ENCODE measurements at regions not wholly inside any gene's neighbourhood (a gene's known extent, or its start where the extent isn't known, plus 50 kb on each side); places are given as distances from the start of the nearest gene placed in this dataset.

DNA sequence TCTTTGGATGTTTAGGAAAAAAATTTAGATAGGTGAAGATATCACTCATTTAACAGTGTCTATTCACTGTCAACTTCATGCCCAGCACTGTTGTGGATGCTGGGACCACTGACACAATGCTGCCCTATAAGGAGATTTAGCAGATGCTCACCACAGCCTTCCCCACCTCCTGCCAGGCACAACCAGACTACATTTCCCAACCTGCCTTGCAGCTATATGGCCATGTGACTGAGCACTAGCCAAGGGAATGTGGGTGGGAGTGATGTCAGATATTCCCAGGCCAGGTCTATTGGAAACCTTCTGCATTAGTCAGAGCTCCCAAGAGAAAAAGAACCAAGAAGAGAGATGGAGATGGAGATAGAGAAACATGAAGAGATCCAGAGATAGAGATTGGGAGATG lies 302.6 kb upstream of the TAS2R1 start:
- intact Hi-C loops (cut with DNase I) = no loop called here
- no peak for DNase-seq

DNA sequence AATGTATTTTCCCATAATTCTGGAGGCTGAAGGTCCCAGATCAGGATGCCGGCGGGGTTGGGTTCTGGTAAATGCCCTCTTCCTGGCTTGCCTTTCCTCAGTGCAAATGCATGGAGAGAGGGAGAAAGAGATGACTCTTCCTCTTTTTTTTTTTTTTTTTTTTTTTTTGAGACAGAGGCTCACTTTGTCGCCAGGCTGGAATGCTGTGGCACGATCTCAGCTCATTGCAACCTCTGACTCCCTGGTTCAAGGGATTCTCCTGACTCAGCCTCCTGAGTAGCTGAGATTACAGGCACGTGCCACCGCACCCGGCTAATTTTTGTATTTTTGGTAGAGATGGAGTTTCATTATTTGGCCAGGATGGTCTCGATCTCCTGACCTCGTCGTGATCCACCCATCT lies 300.0 kb upstream of the TAS2R1 start:
- DNase-seq = no peak
- intact Hi-C loops (cut with DNase I) = no loop called here

GRCh38 chr5:9928326-9928725 lies 298.2 kb upstream of the TAS2R1 start:
- intact Hi-C loops (cut with DNase I) = no loop called here
- no peak for DNase-seq

DNA sequence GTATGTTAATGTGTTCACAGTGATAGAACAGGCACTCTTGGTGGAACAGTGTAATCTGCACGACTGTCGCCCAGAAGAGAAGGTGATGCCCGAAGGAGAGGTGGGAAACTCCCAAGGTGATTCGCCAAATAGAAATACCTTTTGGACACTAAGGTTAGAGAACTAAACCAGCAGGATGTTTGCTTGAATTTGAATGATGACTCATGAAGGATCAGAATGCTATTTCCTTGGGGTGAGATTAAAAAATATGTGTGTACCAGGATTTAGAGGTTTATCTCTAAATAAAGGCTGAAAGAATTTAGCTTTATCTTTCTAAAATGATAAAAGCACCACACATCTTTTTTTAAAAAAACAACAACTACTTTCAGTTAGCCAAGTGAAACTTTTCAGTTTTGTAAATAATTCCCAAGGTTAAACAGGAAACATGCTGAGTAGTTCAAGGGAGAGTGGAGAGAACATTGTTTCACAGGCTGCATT lies 297.4 kb upstream of the TAS2R1 start:
- DNase-seq = no peak
- intact Hi-C loops (cut with DNase I) = no loop called here

DNA sequence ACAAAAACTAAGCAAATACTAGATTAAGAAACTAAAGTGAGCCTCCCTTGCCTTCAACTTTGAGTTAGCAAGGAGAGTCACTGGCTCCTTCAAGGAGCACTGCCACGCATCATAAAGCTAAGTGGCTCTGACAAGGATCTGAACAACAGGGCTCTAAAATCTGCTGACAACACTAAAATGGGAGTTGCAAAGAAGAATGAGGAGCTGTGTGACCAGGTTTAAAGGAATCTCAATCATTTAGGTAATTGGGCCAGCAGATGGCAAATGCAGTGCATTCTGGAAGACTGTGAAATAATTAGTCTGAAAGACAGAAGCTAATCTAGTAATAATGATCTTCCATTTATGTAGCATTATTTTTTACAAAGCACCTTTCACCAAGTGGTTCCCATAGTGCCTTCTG lies 297.0 kb upstream of the TAS2R1 start:
- intact Hi-C loops (cut with DNase I) = no loop called here
- no peak for DNase-seq

DNA sequence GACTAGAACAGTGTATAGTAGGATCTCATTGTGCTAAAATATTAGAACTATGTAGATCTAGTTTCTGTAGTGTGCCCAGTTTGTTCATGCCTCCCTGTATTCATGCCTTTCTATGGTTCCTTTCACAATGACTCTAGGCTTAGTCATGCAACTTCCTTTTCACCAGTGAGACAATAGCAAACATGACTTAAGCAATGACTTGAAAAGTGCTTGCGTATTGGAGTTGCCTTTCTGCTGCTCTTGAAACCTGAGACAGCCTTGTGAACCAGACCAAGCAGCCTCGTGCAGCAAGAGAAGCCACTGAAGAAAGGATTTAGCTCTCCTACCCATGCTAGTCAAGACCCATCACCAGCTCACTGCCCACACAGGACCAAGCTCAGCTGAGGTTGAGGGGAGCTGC lies 294.5 kb upstream of the TAS2R1 start:
- intact Hi-C loops (cut with DNase I) = no loop called here
- no peak for DNase-seq

- no peak for DNase-seq
- intact Hi-C loops (cut with DNase I) = no loop called here
Observed at GRCh38 chr5:9922719-9923118, 292.6 kb upstream of the TAS2R1 start.

GRCh38 chr5:9920697-9921096 lies 290.5 kb upstream of the TAS2R1 start:
- intact Hi-C loops (cut with DNase I) = no loop called here
- peak in 1 of 10 donors; percentile 2 for DNase-seq

DNA sequence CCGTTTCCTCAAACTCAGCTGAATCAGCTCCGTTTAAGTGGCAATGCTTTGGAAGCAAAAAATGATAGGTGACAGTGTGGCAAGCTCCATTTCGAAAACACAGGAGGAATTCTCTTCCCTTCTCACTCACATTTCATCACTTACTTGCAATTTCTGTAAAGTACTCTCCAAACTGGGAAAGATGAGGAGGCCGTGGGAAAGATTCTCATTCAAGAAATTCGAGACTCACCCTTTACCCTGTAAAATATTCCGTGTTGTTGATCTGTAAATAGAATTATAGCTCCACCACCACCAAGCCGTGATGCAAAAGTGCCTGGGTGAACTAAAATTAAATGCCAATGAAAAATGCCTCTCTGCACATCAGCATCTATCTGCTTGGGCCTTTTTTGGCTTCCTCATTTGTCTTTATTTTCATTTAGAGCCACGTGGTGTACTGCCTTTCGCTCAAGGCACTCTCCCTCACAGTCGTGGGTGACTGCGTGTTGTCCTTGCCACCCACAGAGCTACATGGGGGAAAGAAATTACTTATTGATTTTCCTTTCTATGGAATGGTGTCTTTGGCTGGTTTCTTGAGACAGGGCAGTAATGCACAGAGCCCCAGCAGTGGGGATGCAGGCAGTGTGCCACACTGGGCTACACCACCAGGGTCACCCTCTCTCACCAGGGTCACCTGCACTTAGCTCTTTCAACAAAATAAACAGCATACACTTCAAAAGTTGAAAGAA lies 289.3 kb upstream of the TAS2R1 start:
- DNase-seq = peak in 1 of 10 donors; percentile 28
- intact Hi-C loops (cut with DNase I) = no loop called here

DNA sequence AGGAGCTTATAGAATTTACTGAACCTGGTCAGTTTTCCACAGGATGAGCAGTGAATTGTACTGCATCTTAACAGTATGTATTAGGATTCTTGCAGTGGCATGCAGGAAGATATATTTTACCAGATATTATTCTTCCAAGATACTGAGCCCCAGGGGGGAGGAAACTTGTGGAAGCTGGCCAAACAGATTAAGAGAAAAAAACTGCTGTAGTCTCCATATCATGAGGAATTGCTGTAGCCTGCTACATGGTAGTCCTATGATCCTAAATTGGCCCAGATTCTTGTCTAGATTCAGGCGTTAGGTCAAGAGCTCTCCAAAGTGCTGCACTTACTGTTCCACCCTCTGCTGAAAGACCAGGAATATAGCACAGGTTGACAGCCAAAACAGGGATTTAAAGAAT lies 275.5 kb upstream of the TAS2R1 start:
- DNase-seq = no peak
- intact Hi-C loops (cut with DNase I) = no loop called here

DNA sequence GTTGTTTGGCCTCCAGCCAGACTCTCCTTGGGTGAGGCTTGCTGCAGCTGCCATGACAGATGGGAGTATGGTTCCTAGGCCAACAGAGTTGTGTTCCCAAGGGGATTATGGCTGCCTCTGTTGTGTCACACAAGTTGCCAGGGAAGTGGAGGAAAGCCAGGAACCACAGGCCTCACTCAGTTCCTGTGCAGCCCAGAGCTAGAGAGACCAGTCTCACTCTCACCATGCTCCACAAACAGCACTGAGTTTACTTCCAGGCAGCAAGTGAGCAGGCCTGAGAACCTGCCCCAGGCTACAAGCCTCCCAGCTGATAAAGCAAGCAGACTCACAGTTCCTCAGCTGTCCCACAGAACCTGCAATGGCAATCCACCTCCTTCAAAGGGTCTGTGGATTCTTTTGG lies 273.6 kb upstream of the TAS2R1 start:
- intact Hi-C loops (cut with DNase I) = no loop called here
- no peak for DNase-seq

DNA sequence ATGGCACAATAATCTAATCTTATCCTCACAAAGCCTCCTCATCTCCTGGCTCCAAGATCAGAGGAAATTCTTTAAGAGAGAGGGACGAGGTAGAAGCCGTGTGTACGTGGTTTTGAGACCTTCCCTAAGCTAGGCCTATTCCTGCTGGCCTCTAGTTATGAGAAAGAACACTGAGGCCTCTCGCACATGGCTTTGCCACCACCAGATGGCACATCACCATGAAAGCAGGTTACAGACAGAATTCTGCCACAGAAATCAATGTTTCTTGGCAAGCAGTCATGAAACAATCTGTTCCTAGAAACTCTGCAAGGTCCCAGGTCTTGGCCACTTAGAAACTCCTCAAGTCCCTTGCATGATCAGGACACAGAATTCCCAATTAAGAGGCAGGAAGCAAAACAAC lies 268.2 kb upstream of the TAS2R1 start:
- peak in 3 of 10 donors; percentile 21 to 44 (median 34) for DNase-seq
- intact Hi-C loops (cut with DNase I) = loop anchor here (5.0 kb wide), 1 partner anchor 249 kb away; no protein-coding TSS in a partner anchor

DNA sequence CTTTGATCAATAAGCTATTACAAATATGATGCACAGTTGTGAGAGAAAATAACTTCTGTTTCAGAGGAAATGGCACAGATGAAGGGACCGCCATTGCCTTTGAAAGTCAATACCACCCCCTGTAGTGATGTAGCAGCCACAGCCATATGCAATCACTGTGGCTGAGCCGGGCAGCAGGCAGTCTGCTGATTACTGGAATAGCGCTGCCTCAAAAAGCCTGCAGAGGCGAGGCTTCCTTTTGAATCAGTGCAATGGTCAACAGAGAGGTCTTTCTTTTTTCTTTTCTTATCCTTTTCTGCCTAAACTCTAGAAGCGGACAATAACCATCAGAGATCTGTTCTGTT lies 265.1 kb upstream of the TAS2R1 start:
- intact Hi-C loops (cut with DNase I) = loop anchor here (5.0 kb wide), 1 partner anchor 252 kb away; no protein-coding TSS in a partner anchor

DNA sequence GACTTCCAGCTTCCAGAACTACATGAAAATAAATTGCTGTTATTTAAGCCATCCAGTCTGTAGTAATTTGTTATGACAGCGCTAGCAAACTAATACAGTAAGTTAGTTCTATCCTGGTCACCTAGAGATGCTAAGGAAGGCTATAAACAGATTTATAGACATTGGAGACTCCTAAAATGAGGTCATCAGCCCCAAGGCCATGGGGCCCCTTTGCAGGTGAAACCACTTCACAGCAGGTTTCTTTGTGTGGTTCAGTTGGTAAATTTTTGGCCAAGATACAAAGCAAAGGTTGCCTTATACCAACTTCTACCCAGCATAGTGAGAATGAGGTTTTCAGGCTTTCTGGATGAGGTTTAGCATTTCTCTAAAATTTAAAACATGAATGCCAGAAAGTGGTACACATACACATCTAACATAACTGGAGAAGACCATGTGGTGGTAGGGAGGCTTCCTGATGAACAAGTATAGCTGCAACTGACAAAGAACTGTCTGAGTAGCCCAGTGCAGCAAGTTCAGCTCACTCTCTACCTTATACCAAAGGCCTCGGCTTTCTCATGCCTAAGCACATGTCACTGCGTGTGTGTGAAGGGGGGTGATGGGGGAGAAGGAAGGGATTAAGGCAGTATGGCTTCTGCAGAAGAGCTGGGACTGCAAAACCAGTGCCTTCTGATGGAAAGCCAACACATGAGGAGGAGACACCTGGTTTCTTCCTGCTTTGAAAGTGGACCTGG lies 264.6 kb upstream of the TAS2R1 start:
- DNase-seq = no peak
- intact Hi-C loops (cut with DNase I) = loop anchor here (5.0 kb wide), 1 partner anchor 253 kb away; no protein-coding TSS in a partner anchor

More for the DNA sequence above, 265.1 kb upstream of the TAS2R1 start:
- DNase-seq = no peak

GRCh38 chr5:9892696-9893095 lies 262.5 kb upstream of the TAS2R1 start:
- no peak for DNase-seq
- intact Hi-C loops (cut with DNase I) = no loop called here

- DNase-seq = no peak
- intact Hi-C loops (cut with DNase I) = no loop called here
Observed at GRCh38 chr5:9889511-9889910, 259.4 kb upstream of the TAS2R1 start.

- intact Hi-C loops (cut with DNase I) = no loop called here
- peak in 1 of 10 donors; percentile 24 for DNase-seq
Observed at GRCh38 chr5:9888501-9888901, 258.4 kb upstream of the TAS2R1 start.

GRCh38 chr5:9885164-9885563 lies 255.0 kb upstream of the TAS2R1 start:
- intact Hi-C loops (cut with DNase I) = no loop called here
- no peak for DNase-seq

- intact Hi-C loops (cut with DNase I) = no loop called here
- DNase-seq = no peak
Observed at GRCh38 chr5:9878206-9878605, 248.1 kb upstream of the TAS2R1 start.

DNA sequence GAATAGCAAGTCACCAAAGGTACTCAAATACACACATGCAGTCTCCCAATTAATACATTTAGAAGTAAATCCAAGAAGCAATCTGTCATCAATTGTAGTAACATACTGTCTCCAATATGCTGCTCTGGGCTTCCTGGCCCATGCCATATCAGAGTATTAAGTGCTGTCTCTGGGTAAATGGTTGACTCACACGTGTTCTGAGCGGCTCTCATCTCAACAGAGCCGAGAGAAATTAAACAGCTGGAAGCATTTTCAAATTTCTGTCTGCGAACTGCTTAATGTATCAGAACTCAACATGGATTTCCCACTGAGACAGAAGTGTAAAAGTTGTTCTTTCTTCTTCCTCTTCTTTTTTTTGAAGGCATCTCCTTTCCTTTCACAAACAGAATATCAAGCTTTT lies 247.3 kb upstream of the TAS2R1 start:
- intact Hi-C loops (cut with DNase I) = no loop called here
- no peak for DNase-seq

DNA sequence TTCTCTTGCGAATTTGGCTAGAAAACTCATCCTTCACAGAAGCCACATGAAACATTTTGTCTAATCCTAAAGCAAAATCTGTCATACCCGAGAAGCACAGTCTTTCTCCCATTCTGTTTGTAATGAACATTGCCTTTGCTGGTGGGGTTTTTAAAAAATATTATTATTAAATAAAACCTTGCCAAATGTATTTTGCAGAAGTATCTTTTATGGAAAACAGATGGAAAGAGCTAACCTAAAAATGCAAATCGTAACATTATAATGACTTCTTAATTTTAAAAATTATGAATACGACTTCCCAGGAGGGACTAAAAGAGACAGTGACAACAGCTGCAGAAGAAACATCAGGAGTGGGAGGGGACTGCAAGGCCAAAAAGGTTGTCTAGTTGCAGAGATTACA lies 246.3 kb upstream of the TAS2R1 start:
- DNase-seq = no peak
- intact Hi-C loops (cut with DNase I) = no loop called here

Measured in posterior cingulate gyrus (tissue), 11 donors.